ENCODE measurements at regions not wholly inside any gene's neighbourhood (a gene's known extent, or its start where the extent isn't known, plus 50 kb on each side); places are given as distances from the start of the nearest gene placed in this dataset.

GRCh38 chr18:78054801-78055200, 805.2 kb downstream of the GALR1 start:
- H2BK5ac ChIP-seq (ENCODE audit: low read length), result no peak overlapping the region
- H2BK120ac ChIP-seq (ENCODE audit: low read depth, low read length), result no peak overlapping the region
- no peak overlapping the region for H2BK15ac ChIP-seq (ENCODE audit: low read length)
- H3K4me3 ChIP-seq (ENCODE audit: low read length in 2 of 2), result no peak overlapping the region
- H4K8ac ChIP-seq (ENCODE audit: low read depth, low read length), result no peak overlapping the region
- H3K18ac ChIP-seq (ENCODE audit: low read length), result no peak overlapping the region
- no peaks in the 10 kb centered on the region for H3K27me3 ChIP-seq (ENCODE audit: control insufficient read depth in 3 of 3, insufficient read depth in 3 of 3, low read depth in 1 of 3, low read length in 3 of 3)
- no peaks in the 10 kb centered on the region for H3K36me3 ChIP-seq (replicated peaks in 1 of 2; ENCODE audit: control insufficient read depth in 2 of 2, insufficient read depth in 2 of 2, low read length in 2 of 2)
- DNase-seq (ENCODE audit: low spot score), result no peak
- WGBS, 2 donors (ENCODE audit: extremely low coverage in 2 of 2, insufficient read length in 2 of 2, insufficient replicate concordance in 1 of 2), result no CpG with 5 or more reads among the region's 6 CpGs
- no peak overlapping the region for H3K23ac ChIP-seq (ENCODE audit: low read depth, low read length, poor library complexity)
- no peak overlapping the region for H3K9ac ChIP-seq (ENCODE audit: low read depth, low read length, poor library complexity)
- H3K4ac ChIP-seq (ENCODE audit: low read length), result no peak overlapping the region
- no peak overlapping the region for H3K14ac ChIP-seq (ENCODE audit: low read length)
- no peaks in the 10 kb centered on the region for H3K4me1 ChIP-seq (ENCODE audit: control insufficient read depth in 2 of 2, insufficient read depth in 1 of 2, low read depth in 1 of 2, low read length in 2 of 2)
- H3K79me1 ChIP-seq (ENCODE audit: low read depth, low read length), result no peaks in the 10 kb centered on the region
- no peak overlapping the region for H2BK12ac ChIP-seq (ENCODE audit: low read length)
- no peak overlapping the region for H3K4me2 ChIP-seq (ENCODE audit: insufficient read depth, low read length, poor library complexity, severe bottlenecking)
- peaks cover 0 to 2% of the 10 kb centered on the region in 2 donors for H3K9me3 ChIP-seq (replicated peaks in 1 of 2; ENCODE audit: control insufficient read depth in 2 of 2, insufficient read depth in 1 of 2, low read depth in 1 of 2, low read length in 2 of 2)
- H4K91ac ChIP-seq (ENCODE audit: low read depth, low read length, poor library complexity), result no peak overlapping the region
- H2AFZ ChIP-seq (ENCODE audit: low read length), result no peak overlapping the region
- no peak overlapping the region for H3K27ac ChIP-seq (replicated peaks; ENCODE audit: low read length)
- no peak overlapping the region for H2AK5ac ChIP-seq (ENCODE audit: low read depth, low read length)

- no peak for DNase-seq (ENCODE audit: low spot score)
- Histone ChIP-seq H3K4me3 (ENCODE audit: low read length in 2 of 2) (no peak overlapping the region), H3K4ac (ENCODE audit: low read length) (no peak overlapping the region), H3K27ac (replicated peaks; ENCODE audit: low read length) (no peak overlapping the region), H3K9ac (ENCODE audit: low read depth, low read length, poor library complexity) (no peak overlapping the region), H3K9me3 (replicated peaks in 1 of 2; ENCODE audit: control insufficient read depth in 2 of 2, insufficient read depth in 1 of 2, low read depth in 1 of 2, low read length in 2 of 2) (peaks cover 0 to 2% of the 10 kb centered on the region in 2 donors), H2BK5ac (ENCODE audit: low read length) (no peak overlapping the region), H3K4me1 (ENCODE audit: control insufficient read depth in 2 of 2, insufficient read depth in 1 of 2, low read depth in 1 of 2, low read length in 2 of 2) (no peaks in the 10 kb centered on the region), H2AK5ac (ENCODE audit: low read depth, low read length) (no peak overlapping the region), H4K8ac (ENCODE audit: low read depth, low read length) (no peak overlapping the region), H3K36me3 (replicated peaks in 1 of 2; ENCODE audit: control insufficient read depth in 2 of 2, insufficient read depth in 2 of 2, low read length in 2 of 2) (no peaks in the 10 kb centered on the region), H3K14ac (ENCODE audit: low read length) (no peak overlapping the region), H3K23ac (ENCODE audit: low read depth, low read length, poor library complexity) (no peak overlapping the region), H3K79me1 (ENCODE audit: low read depth, low read length) (no peaks in the 10 kb centered on the region), H2AFZ (ENCODE audit: low read length) (no peak overlapping the region), H2BK120ac (ENCODE audit: low read depth, low read length) (no peak overlapping the region), H3K18ac (ENCODE audit: low read length) (no peak overlapping the region), H2BK12ac (ENCODE audit: low read length) (no peak overlapping the region), H3K4me2 (ENCODE audit: insufficient read depth, low read length, poor library complexity, severe bottlenecking) (no peak overlapping the region), H3K27me3 (ENCODE audit: control insufficient read depth in 3 of 3, insufficient read depth in 3 of 3, low read depth in 1 of 3, low read length in 3 of 3) (no peaks in the 10 kb centered on the region), H4K91ac (ENCODE audit: low read depth, low read length, poor library complexity) (no peak overlapping the region), H2BK15ac (ENCODE audit: low read length) (no peak overlapping the region)
- no CpG with 5 or more reads among the region's 2 CpGs for WGBS, 2 donors (ENCODE audit: extremely low coverage in 2 of 2, insufficient read length in 2 of 2, insufficient replicate concordance in 1 of 2)
Observed at GRCh38 chr18:78056011-78056410, 806.4 kb downstream of the GALR1 start.

- Histone ChIP-seq H4K91ac (ENCODE audit: low read depth, low read length, poor library complexity) (no peak overlapping the region), H3K23ac (ENCODE audit: low read depth, low read length, poor library complexity) (no peak overlapping the region), H3K4me3 (ENCODE audit: low read length in 2 of 2) (no peak overlapping the region), H2BK15ac (ENCODE audit: low read length) (no peak overlapping the region), H2BK12ac (ENCODE audit: low read length) (peak overlapping the region; percentile 1), H3K14ac (ENCODE audit: low read length) (no peak overlapping the region), H2BK5ac (ENCODE audit: low read length) (no peak overlapping the region), H3K18ac (ENCODE audit: low read length) (peak overlapping the region; percentile 31), H2BK120ac (ENCODE audit: low read depth, low read length) (no peak overlapping the region), H3K36me3 (replicated peaks in 1 of 2; ENCODE audit: control insufficient read depth in 2 of 2, insufficient read depth in 2 of 2, low read length in 2 of 2) (no peaks in the 10 kb centered on the region), H3K4me2 (ENCODE audit: insufficient read depth, low read length, poor library complexity, severe bottlenecking) (no peak overlapping the region), H2AFZ (ENCODE audit: low read length) (no peak overlapping the region), H3K79me1 (ENCODE audit: low read depth, low read length) (no peaks in the 10 kb centered on the region), H3K27ac (replicated peaks; ENCODE audit: low read length) (no peak overlapping the region), H3K9me3 (replicated peaks in 1 of 2; ENCODE audit: control insufficient read depth in 2 of 2, insufficient read depth in 1 of 2, low read depth in 1 of 2, low read length in 2 of 2) (peaks cover 0 to 2% of the 10 kb centered on the region in 2 donors), H3K9ac (ENCODE audit: low read depth, low read length, poor library complexity) (no peak overlapping the region), H3K4me1 (ENCODE audit: control insufficient read depth in 2 of 2, insufficient read depth in 1 of 2, low read depth in 1 of 2, low read length in 2 of 2) (peaks cover 0 to 2% of the 10 kb centered on the region in 2 donors), H3K4ac (ENCODE audit: low read length) (no peak overlapping the region), H2AK5ac (ENCODE audit: low read depth, low read length) (no peak overlapping the region), H4K8ac (ENCODE audit: low read depth, low read length) (no peak overlapping the region), H3K27me3 (ENCODE audit: control insufficient read depth in 3 of 3, insufficient read depth in 3 of 3, low read depth in 1 of 3, low read length in 3 of 3) (peaks cover 0 to 16% (median 0%) of the 10 kb centered on the region in 3 experiments)
- no peak for DNase-seq (ENCODE audit: low spot score)
- WGBS, 2 donors (ENCODE audit: extremely low coverage in 2 of 2, insufficient read length in 2 of 2, insufficient replicate concordance in 1 of 2), result no CpG with 5 or more reads among the region's 13 CpGs
Observed at GRCh38 chr18:78069784-78070664, 820.4 kb downstream of the GALR1 start.

- DNase-seq (ENCODE audit: low spot score), result no peak
- H4K91ac ChIP-seq (ENCODE audit: low read depth, low read length, poor library complexity), result no peak overlapping the region
- no peak overlapping the region for H3K27ac ChIP-seq (replicated peaks; ENCODE audit: low read length)
- H3K9ac ChIP-seq (ENCODE audit: low read depth, low read length, poor library complexity), result no peak overlapping the region
- no CpG with 5 or more reads among the region's 19 CpGs for WGBS, 2 donors (ENCODE audit: extremely low coverage in 2 of 2, insufficient read length in 2 of 2, insufficient replicate concordance in 1 of 2)
- no peak overlapping the region for H3K23ac ChIP-seq (ENCODE audit: low read depth, low read length, poor library complexity)
- H3K9me3 ChIP-seq (replicated peaks in 1 of 2; ENCODE audit: control insufficient read depth in 2 of 2, insufficient read depth in 1 of 2, low read depth in 1 of 2, low read length in 2 of 2), result peaks cover 0 to 2% of the 10 kb centered on the region in 2 donors
- no peak overlapping the region for H3K4me3 ChIP-seq (ENCODE audit: low read length in 2 of 2)
- no peak overlapping the region for H2BK15ac ChIP-seq (ENCODE audit: low read length)
- no peak overlapping the region for H3K4me2 ChIP-seq (ENCODE audit: insufficient read depth, low read length, poor library complexity, severe bottlenecking)
- no peaks in the 10 kb centered on the region for H3K36me3 ChIP-seq (replicated peaks in 1 of 2; ENCODE audit: control insufficient read depth in 2 of 2, insufficient read depth in 2 of 2, low read length in 2 of 2)
- H2BK120ac ChIP-seq (ENCODE audit: low read depth, low read length), result no peak overlapping the region
- no peak overlapping the region for H4K8ac ChIP-seq (ENCODE audit: low read depth, low read length)
- H3K27me3 ChIP-seq (ENCODE audit: control insufficient read depth in 3 of 3, insufficient read depth in 3 of 3, low read depth in 1 of 3, low read length in 3 of 3), result peaks cover 0 to 18% (median 0%) of the 10 kb centered on the region in 3 experiments
- no peak overlapping the region for H2AFZ ChIP-seq (ENCODE audit: low read length)
- no peak overlapping the region for H2AK5ac ChIP-seq (ENCODE audit: low read depth, low read length)
- no peaks in the 10 kb centered on the region for H3K79me1 ChIP-seq (ENCODE audit: low read depth, low read length)
- H3K4ac ChIP-seq (ENCODE audit: low read length), result no peak overlapping the region
- H3K4me1 ChIP-seq (ENCODE audit: control insufficient read depth in 2 of 2, insufficient read depth in 1 of 2, low read depth in 1 of 2, low read length in 2 of 2), result peaks cover 0 to 2% of the 10 kb centered on the region in 2 donors
- H3K14ac ChIP-seq (ENCODE audit: low read length), result no peak overlapping the region
- no peak overlapping the region for H2BK12ac ChIP-seq (ENCODE audit: low read length)
- peak overlapping the region; percentile 17 for H3K18ac ChIP-seq (ENCODE audit: low read length)
- no peak overlapping the region for H2BK5ac ChIP-seq (ENCODE audit: low read length)
Observed at GRCh38 chr18:78071166-78071710, 821.6 kb downstream of the GALR1 start.

Measured in neuronal stem cell (in vitro differentiated cells).